ENCODE measurements at regions not wholly inside any gene's neighbourhood (a gene's known extent, or its start where the extent isn't known, plus 50 kb on each side); places are given as distances from the start of the nearest gene placed in this dataset.

GRCh38 chr16:76724181-76724580 lies 447.0 kb downstream of the CNTNAP4 start:
- DNase-seq: no peak

GRCh38 chr16:76729525-76729924 lies 452.3 kb downstream of the CNTNAP4 start:
- DNase-seq: no peak

GRCh38 chr16:76732894-76733293 lies 455.7 kb downstream of the CNTNAP4 start:
- no peak for DNase-seq

- no peak for DNase-seq
These were observed 449.4 kb upstream of the MON1B start for GRCh38 chr16:76741623-76742022.

GRCh38 chr16:76748461-76749348 lies 442.3 kb upstream of the MON1B start:
- DNase-seq: no peak

GRCh38 chr16:76749780-76750375 lies 441.1 kb upstream of the MON1B start:
- DNase-seq: no peak

GRCh38 chr16:76755496-76755895 lies 435.5 kb upstream of the MON1B start:
- DNase-seq: no peak

GRCh38 chr16:76756423-76756822 lies 434.6 kb upstream of the MON1B start:
- no peak for DNase-seq

GRCh38 chr16:76756951-76757350 lies 434.0 kb upstream of the MON1B start:
- DNase-seq: no peak

- DNase-seq: no peak
These were observed 424.5 kb upstream of the MON1B start for GRCh38 chr16:76766538-76766937.

GRCh38 chr16:76768316-76768715 lies 422.7 kb upstream of the MON1B start:
- DNase-seq: no peak

GRCh38 chr16:76768948-76769347 lies 422.0 kb upstream of the MON1B start:
- DNase-seq: no peak

GRCh38 chr16:76771216-76771615 lies 419.8 kb upstream of the MON1B start:
- DNase-seq: no peak

- DNase-seq: no peak
These were observed 413.1 kb upstream of the MON1B start for GRCh38 chr16:76777721-76778465.

GRCh38 chr16:76780556-76780955 lies 410.4 kb upstream of the MON1B start:
- DNase-seq: peak; percentile 18

- DNase-seq: no peak
These were observed 406.5 kb upstream of the MON1B start for GRCh38 chr16:76784530-76784929.

- no peak for DNase-seq
These were observed 403.6 kb upstream of the MON1B start for GRCh38 chr16:76787394-76787793.

GRCh38 chr16:76791151-76791550 lies 399.8 kb upstream of the MON1B start:
- no peak for DNase-seq

- no peak for DNase-seq
These were observed 394.6 kb upstream of the MON1B start for GRCh38 chr16:76796416-76796815.

- no peak for DNase-seq
These were observed 394.0 kb upstream of the MON1B start for GRCh38 chr16:76796978-76797377.

GRCh38 chr16:76797457-76797856 lies 393.5 kb upstream of the MON1B start:
- DNase-seq: no peak

GRCh38 chr16:76800196-76800595 lies 390.8 kb upstream of the MON1B start:
- DNase-seq: no peak

GRCh38 chr16:76801357-76801756 lies 389.6 kb upstream of the MON1B start:
- DNase-seq: no peak

- no peak for DNase-seq
These were observed 374.5 kb upstream of the MON1B start for GRCh38 chr16:76816475-76816874.
